ENCODE measurements at regions not wholly inside any gene's neighbourhood (a gene's known extent, or its start where the extent isn't known, plus 50 kb on each side); places are given as distances from the start of the nearest gene placed in this dataset.
"Not testable (repeated sequence)": the region's sequence is repeated elsewhere in the genome, so short reads cannot be mapped to it uniquely, and the experiment has no call there.

DNA sequence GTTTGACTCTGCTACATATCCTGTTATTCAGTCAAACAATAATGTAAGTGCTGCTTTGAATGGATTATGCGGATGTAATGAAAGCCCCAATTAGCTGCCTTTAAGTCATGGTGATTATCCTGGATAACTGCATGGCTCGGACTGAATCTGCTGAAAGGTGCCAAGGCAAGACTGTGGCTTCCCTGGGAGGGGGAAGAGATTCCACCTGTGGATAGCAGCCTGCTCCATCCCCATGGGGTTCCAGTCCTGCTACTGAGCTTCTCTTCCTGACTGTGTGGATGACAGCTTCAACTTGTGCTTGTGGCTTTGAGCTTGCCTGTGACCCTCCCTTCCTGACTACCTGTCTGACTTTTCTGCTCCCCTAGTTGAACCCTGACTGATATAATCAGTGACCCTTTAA is 540.0 kb upstream of the GYPC start:
- DNase-seq (no peak), ATAC-seq (no peak)
- no peaks in the 10 kb centered on the region for H3K27me3 ChIP-seq
- 86% methylated on average over 1 of the region's 2 CpGs for WGBS (ENCODE audit: insufficient coverage, low coverage, low lambda C conversion rate, missing lambda C conversion rate)
- H3K9me3 ChIP-seq: no peaks in the 10 kb centered on the region
- no peak overlapping the region for H3K27ac ChIP-seq
- H3K36me3 ChIP-seq: no peaks in the 10 kb centered on the region
- no peaks in the 10 kb centered on the region for H3K4me1 ChIP-seq
- intact Hi-C loops (cut with DNase I): no loop called here
- no peak overlapping the region for H3K4me3 ChIP-seq
- no peak for TF ChIP-seq POLR2A (IDR thresholded peaks at IDR 0.05)

DNA sequence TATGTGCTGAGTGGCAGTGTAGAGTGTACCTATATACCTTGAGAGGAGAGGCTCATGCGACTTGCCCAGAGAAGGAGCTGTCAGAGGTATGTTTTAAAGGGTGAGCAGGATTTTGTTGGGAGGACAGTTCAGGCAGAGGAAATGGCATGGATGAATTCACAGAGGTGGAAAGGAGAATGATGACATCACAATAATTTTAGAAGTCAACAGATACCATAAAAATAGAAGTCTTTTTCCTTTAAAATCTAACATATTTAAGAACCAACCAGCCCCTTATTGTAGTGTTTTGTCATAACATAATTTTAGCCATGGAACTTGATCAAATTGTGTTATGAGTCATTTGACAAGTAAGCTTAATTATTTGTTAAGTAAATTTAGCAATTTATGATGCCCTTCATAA is 538.1 kb upstream of the GYPC start:
- no peaks in the 10 kb centered on the region for H3K36me3 ChIP-seq
- H3K9me3 ChIP-seq: no peaks in the 10 kb centered on the region
- H3K4me1 ChIP-seq: no peaks in the 10 kb centered on the region
- H3K4me3 ChIP-seq: no peak overlapping the region
- H3K27ac ChIP-seq: no peak overlapping the region
- TF ChIP-seq, protein P1, sequence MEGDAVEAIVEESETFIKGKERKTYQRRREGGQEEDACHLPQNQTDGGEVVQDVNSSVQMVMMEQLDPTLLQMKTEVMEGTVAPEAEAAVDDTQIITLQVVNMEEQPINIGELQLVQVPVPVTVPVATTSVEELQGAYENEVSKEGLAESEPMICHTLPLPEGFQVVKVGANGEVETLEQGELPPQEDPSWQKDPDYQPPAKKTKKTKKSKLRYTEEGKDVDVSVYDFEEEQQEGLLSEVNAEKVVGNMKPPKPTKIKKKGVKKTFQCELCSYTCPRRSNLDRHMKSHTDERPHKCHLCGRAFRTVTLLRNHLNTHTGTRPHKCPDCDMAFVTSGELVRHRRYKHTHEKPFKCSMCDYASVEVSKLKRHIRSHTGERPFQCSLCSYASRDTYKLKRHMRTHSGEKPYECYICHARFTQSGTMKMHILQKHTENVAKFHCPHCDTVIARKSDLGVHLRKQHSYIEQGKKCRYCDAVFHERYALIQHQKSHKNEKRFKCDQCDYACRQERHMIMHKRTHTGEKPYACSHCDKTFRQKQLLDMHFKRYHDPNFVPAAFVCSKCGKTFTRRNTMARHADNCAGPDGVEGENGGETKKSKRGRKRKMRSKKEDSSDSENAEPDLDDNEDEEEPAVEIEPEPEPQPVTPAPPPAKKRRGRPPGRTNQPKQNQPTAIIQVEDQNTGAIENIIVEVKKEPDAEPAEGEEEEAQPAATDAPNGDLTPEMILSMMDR (IDR thresholded peaks at IDR 0.05): no peak
- no peak for TF ChIP-seq POLR2A (IDR thresholded peaks at IDR 0.05)
- H3K27me3 ChIP-seq: no peaks in the 10 kb centered on the region
- ATAC-seq (no peak), DNase-seq (no peak)
- 92% methylated on average over 1 of the region's 1 CpG for WGBS (ENCODE audit: insufficient coverage, low coverage, low lambda C conversion rate, missing lambda C conversion rate)
- intact Hi-C loops (cut with DNase I): no loop called here

DNA sequence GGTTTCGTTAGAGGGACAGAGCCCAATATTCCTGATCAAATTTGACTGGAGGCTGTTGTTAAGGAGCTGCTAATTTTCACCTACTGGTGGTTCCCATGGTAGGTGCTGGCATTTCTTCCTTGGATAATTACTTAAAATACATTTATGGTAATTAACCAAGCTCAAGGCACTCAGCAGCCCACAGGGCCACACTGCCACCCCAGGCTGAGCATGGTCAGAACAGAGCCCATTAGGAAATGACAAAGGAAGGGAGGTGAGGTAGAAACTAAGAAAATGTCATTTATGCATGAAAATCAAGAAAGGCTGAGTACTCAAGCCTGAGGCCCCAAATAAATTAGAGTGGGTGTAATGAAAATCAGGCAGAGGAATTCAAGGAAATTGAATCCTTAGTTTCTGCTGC is 510.2 kb upstream of the GYPC start:
- peaks cover 0 to 5% (median 0%) of the 10 kb centered on the region in 4 donors for H3K9me3 ChIP-seq
- TF ChIP-seq, protein P1 (IDR thresholded peaks at IDR 0.05): no peak
- no peak for TF ChIP-seq POLR2A (IDR thresholded peaks at IDR 0.05)
- DNase-seq (no peak), ATAC-seq (no peak)
- intact Hi-C loops (cut with DNase I): no loop called here
- H3K27ac ChIP-seq: no peak overlapping the region
- H3K36me3 ChIP-seq: no peaks in the 10 kb centered on the region
- no peak overlapping the region for H3K4me3 ChIP-seq
- H3K27me3 ChIP-seq: no peaks in the 10 kb centered on the region
- no peaks in the 10 kb centered on the region for H3K4me1 ChIP-seq
- 44% methylated on average over 1 of the region's 1 CpG for WGBS (ENCODE audit: insufficient coverage, low coverage, low lambda C conversion rate, missing lambda C conversion rate)

DNA sequence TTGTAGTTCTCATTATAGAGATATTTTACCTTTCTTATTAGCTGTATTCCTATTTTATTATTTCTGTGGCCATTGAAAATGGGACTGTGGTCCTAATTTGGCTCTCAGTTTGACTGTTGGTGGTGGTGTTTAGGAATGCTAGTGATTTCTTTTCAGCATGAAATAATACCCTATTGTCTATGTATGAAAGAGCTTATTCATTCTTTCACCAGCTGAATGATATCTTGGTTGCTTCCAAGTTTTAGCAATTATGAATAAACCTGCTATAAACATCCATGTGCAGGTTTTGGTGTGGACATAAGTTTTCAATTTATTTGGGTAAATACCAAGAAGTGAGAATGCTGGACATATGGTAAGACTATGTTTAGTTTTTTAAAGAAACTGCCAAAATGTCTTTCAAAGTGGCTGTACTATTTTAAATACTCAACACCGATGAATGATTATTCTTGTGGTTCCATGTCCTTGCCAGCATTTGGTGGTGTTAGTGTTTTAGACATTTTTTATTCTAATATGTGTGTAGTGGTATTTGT is 501.6 kb upstream of the GYPC start:
- H3K36me3 ChIP-seq: no peaks in the 10 kb centered on the region
- no peak overlapping the region for H3K4me3 ChIP-seq
- ATAC-seq: no peak
- no peaks in the 10 kb centered on the region for H3K4me1 ChIP-seq
- no peaks in the 10 kb centered on the region for H3K27me3 ChIP-seq
- TF ChIP-seq POLR2A (IDR thresholded peaks at IDR 0.05): no peak
- TF ChIP-seq, protein P1 (IDR thresholded peaks at IDR 0.05): no peak
- intact Hi-C loops (cut with DNase I): no loop called here
- 90% methylated on average over 1 of the region's 1 CpG for WGBS (ENCODE audit: insufficient coverage, low coverage, low lambda C conversion rate, missing lambda C conversion rate)
- no peak for DNase-seq
- H3K9me3 ChIP-seq: peaks cover 0 to 2% (median 0%) of the 10 kb centered on the region in 4 donors
- H3K27ac ChIP-seq: no peak overlapping the region

DNA sequence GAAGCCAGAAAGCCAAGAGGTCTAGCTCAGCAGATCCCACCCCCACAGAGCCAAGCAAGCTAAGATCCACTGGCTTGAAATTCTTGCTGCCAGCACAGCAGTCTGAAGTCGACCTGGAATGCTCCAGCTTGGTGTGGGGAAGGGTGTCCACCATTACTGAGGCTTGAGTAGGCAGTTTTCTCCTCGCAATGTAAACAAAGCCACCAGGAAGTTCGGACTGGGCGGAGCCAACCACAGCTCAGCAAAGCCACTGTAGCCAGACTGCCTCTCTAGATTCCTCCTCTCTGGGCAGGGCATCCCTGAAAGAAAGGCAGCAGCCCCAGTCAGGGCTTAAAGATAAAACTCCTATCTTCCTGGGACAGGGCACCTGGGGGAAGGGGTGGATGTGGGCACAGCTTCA is 495.0 kb upstream of the GYPC start:
- H3K27me3 ChIP-seq; H3K36me3 ChIP-seq; DNase-seq; H3K4me3 ChIP-seq; intact Hi-C loops (cut with DNase I); H3K4me1 ChIP-seq; H3K9me3 ChIP-seq; ATAC-seq; H3K27ac ChIP-seq: not testable (repeated sequence)
- 80% methylated on average over 1 of the region's 4 CpGs for WGBS (ENCODE audit: insufficient coverage, low coverage, low lambda C conversion rate, missing lambda C conversion rate)

All from right lobe of liver (tissue), 6 donors.